Astrocyte (in vitro differentiated cells and primary cell): ENCODE measurements at regions not wholly inside any gene's neighbourhood (a gene's known extent, or its start where the extent isn't known, plus 50 kb on each side); places are given as distances from the start of the nearest gene placed in this dataset.

Experiments
- DNase-seq: peaks from one replicate; pipeline ENCODE4 v3.0.0-alpha.2; 2010; ENCODE audit warnings: low read depth
- FAIRE-seq: peaks from 2 replicates; lab custom pipeline; 2011; peaks lifted over from hg19 to GRCh38; lab: Jason Lieb, UNC
- H2AFZ ChIP-seq: 2 replicates; pipeline ENCODE4 v1.6.0; 2012; ENCODE audit warnings: low read depth, low read length, inconsistent platforms
- H3K27ac ChIP-seq: 2 replicates; pipeline ENCODE4 v1.5.1; 2011; ENCODE audit warnings: low read depth, low read length, inconsistent platforms
- H3K27me3 ChIP-seq: 2 replicates; pipeline ENCODE4 v1.6.0; 2011; ENCODE audit warnings: low read length, inconsistent platforms; ENCODE audit not compliant: insufficient read depth
- H3K36me3 ChIP-seq: 2 replicates; pipeline ENCODE4 v1.5.1; 2011; ENCODE audit warnings: low read length, inconsistent platforms; ENCODE audit not compliant: insufficient read depth
- H3K4me1 ChIP-seq: 2 replicates; pipeline ENCODE4 v1.5.1; 2011; ENCODE audit warnings: low read length, inconsistent platforms; ENCODE audit not compliant: insufficient read depth
- H3K4me2 ChIP-seq: 2 replicates; pipeline ENCODE4 v1.6.0; 2012; ENCODE audit warnings: low read length, inconsistent platforms
- H3K4me3 ChIP-seq: 2 replicates; pipeline ENCODE4 v1.5.1; 2011; ENCODE audit warnings: low read depth, mild to moderate bottlenecking, low read length, inconsistent platforms; ENCODE audit not compliant: insufficient read depth
- H3K79me2 ChIP-seq: 2 replicates; pipeline ENCODE4 v1.6.0; 2012; ENCODE audit warnings: mild to moderate bottlenecking, low read length, inconsistent platforms; ENCODE audit not compliant: insufficient read depth
- H3K9ac ChIP-seq: 2 replicates; pipeline ENCODE4 v1.6.0; 2012; ENCODE audit warnings: mild to moderate bottlenecking, low read length, inconsistent platforms
- H3K9me3 ChIP-seq: 2 replicates; pipeline ENCODE4 v1.5.1; 2012; ENCODE audit warnings: low read depth, mild to moderate bottlenecking, low read length, inconsistent platforms; ENCODE audit not compliant: insufficient read depth
- H4K20me1 ChIP-seq: 2 replicates; pipeline ENCODE4 v1.6.0; 2012; ENCODE audit warnings: low read length, inconsistent platforms; ENCODE audit not compliant: insufficient read depth
- H3K27ac Mint-ChIP-seq: one replicate; pipeline ENCODE4 v1.8.0; 2021; ENCODE audit warnings: mild to moderate bottlenecking, mixed read lengths; ENCODE audit not compliant: unreplicated experiment
- H3K27me3 Mint-ChIP-seq: one replicate; pipeline ENCODE4 v1.8.0; 2021; ENCODE audit warnings: low read depth, mixed read lengths; ENCODE audit not compliant: unreplicated experiment
- H3K36me3 Mint-ChIP-seq: one replicate; pipeline ENCODE4 v1.8.0; 2021; ENCODE audit warnings: low read depth, mixed read lengths; ENCODE audit not compliant: unreplicated experiment
- H3K4me1 Mint-ChIP-seq: one replicate; pipeline ENCODE4 v1.8.0; 2021; ENCODE audit warnings: low read depth, mixed read lengths; ENCODE audit not compliant: unreplicated experiment
- H3K4me3 Mint-ChIP-seq: one replicate; pipeline ENCODE4 v1.8.0; 2021; ENCODE audit warnings: mild to moderate bottlenecking, moderate library complexity, mixed read lengths; ENCODE audit not compliant: unreplicated experiment
- H3K9me3 Mint-ChIP-seq: one replicate; pipeline ENCODE4 v1.8.0; 2021; ENCODE audit warnings: mild to moderate bottlenecking, mixed read lengths; ENCODE audit not compliant: unreplicated experiment
- EZH2 ChIP-seq: IDR thresholded peaks from 2 replicates; pipeline ENCODE4 v1.6.1; 2012; ENCODE audit warnings: mild to moderate bottlenecking, low read length, inconsistent platforms; ENCODE audit not compliant: insufficient read depth
- TF ChIP-seq, protein P1 (sequence below): IDR thresholded peaks from 2 replicates; pipeline ENCODE4 v1.5.1; 2011; ENCODE audit warnings: low read depth, mild to moderate bottlenecking, inconsistent platforms, low read length, moderate library complexity; ENCODE audit not compliant: insufficient read depth

DNA sequence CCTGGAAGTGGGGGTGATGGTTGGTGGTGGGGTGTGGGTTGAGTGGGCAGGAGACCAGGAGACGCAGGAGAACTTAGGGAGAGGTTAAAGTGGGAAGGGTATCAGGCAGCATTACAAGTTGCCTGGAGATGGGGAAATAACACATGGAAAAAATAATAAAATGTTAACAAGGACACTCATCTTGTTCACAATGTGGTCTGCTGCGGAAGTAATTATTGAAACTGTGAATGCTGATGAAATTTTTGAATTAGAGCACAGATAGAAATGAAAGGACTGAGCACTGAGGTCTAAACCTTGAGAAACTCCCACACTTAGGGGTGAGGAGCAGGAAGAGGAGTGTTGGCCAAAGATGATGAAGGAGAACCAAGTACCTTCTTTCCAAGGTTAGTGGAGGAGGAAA lies 346.0 kb upstream of the PLET1 start:
- H3K36me3 Mint-ChIP-seq: no peaks in the 10 kb centered on the region
- H3K9me3 ChIP-seq: no peaks in the 10 kb centered on the region
- H3K27ac Mint-ChIP-seq: no peak overlapping the region
- H3K4me2 ChIP-seq: no peak overlapping the region
- H3K4me3 Mint-ChIP-seq: no peak overlapping the region
- peaks cover 17% of the 10 kb centered on the region for H3K27me3 Mint-ChIP-seq
- DNase-seq: no peak
- peaks cover 20% of the 10 kb centered on the region for H3K4me1 ChIP-seq
- no peak for TF ChIP-seq EZH2
- TF ChIP-seq, protein P1, sequence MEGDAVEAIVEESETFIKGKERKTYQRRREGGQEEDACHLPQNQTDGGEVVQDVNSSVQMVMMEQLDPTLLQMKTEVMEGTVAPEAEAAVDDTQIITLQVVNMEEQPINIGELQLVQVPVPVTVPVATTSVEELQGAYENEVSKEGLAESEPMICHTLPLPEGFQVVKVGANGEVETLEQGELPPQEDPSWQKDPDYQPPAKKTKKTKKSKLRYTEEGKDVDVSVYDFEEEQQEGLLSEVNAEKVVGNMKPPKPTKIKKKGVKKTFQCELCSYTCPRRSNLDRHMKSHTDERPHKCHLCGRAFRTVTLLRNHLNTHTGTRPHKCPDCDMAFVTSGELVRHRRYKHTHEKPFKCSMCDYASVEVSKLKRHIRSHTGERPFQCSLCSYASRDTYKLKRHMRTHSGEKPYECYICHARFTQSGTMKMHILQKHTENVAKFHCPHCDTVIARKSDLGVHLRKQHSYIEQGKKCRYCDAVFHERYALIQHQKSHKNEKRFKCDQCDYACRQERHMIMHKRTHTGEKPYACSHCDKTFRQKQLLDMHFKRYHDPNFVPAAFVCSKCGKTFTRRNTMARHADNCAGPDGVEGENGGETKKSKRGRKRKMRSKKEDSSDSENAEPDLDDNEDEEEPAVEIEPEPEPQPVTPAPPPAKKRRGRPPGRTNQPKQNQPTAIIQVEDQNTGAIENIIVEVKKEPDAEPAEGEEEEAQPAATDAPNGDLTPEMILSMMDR: no peak
- no peaks in the 10 kb centered on the region for H3K27me3 ChIP-seq
- no peak for FAIRE-seq
- H3K9me3 Mint-ChIP-seq: peaks cover 6% of the 10 kb centered on the region
- no peak overlapping the region for H3K27ac ChIP-seq
- no peaks in the 10 kb centered on the region for H4K20me1 ChIP-seq
- no peak overlapping the region for H3K4me3 ChIP-seq
- no peak overlapping the region for H2AFZ ChIP-seq
- no peaks in the 10 kb centered on the region for H3K36me3 ChIP-seq
- H3K9ac ChIP-seq: no peak overlapping the region
- peaks cover 6% of the 10 kb centered on the region for H3K4me1 Mint-ChIP-seq
- no peaks in the 10 kb centered on the region for H3K79me2 ChIP-seq

DNA sequence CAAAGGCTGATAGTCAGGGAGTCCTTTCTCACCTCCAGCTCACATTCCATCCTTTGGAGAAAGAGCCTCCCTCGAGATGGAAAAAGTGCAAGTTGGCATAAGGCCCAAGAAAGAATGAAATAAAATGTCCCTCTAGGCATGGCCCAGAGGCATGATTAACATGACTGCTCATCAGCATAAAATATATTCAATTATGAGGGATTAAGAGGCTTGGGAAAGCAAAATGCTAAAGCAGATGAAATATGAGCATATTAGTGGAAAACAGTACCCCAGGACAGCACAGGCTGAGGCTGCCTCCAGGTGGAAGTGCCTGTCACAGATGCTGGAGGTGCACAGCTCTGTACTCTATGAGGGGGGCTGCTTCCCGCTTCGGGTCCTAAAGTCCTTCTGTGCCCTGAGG lies 347.8 kb upstream of the PLET1 start:
- Histone ChIP-seq H3K79me2 (no peaks in the 10 kb centered on the region), H3K4me2 (no peak overlapping the region), H3K4me3 (no peak overlapping the region), H3K36me3 (no peaks in the 10 kb centered on the region), H4K20me1 (no peaks in the 10 kb centered on the region), H3K27ac (no peak overlapping the region), H3K27me3 (no peaks in the 10 kb centered on the region), H3K9ac (no peak overlapping the region), H3K4me1 (peaks cover 34% of the 10 kb centered on the region), H2AFZ (no peak overlapping the region), H3K9me3 (no peaks in the 10 kb centered on the region)
- Mint-ChIP-seq H3K27ac (no peak overlapping the region), H3K36me3 (no peaks in the 10 kb centered on the region), H3K9me3 (peaks cover 6% of the 10 kb centered on the region), H3K4me1 (peaks cover 19% of the 10 kb centered on the region), H3K4me3 (no peak overlapping the region), H3K27me3 (peaks cover 17% of the 10 kb centered on the region)
- no peak for DNase-seq
- TF ChIP-seq, protein P1: no peak
- no peak for TF ChIP-seq EZH2
- FAIRE-seq: no peak

DNA sequence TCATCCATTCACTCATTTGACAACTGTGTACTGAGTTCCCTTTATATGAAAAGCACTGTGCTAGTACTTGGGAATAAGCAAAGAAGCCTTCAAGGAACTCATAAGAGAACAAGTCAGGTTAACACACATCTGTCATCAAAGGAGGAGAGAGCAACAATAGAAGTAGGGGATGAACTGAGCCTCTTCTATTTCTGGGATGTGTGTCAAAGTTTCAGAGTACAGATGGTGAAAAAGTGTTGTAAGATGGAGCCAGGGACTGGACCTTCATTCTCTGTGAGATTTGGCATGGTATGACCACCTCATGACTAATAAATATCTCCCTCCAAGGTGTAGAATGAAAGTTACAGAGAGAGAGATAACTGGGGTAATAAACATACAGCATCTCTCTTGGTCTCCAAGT lies 349.8 kb upstream of the PLET1 start:
- TF ChIP-seq, protein P1: no peak
- no peak for TF ChIP-seq EZH2
- Mint-ChIP-seq H3K36me3 (no peaks in the 10 kb centered on the region), H3K9me3 (peaks cover 6% of the 10 kb centered on the region), H3K4me1 (peaks cover 25% of the 10 kb centered on the region), H3K4me3 (no peak overlapping the region), H3K27me3 (peaks cover 17% of the 10 kb centered on the region), H3K27ac (no peak overlapping the region)
- FAIRE-seq (no peak), DNase-seq (no peak)
- peak overlapping the region; percentile 66 for H3K4me2 ChIP-seq
- H3K4me3 ChIP-seq: no peak overlapping the region
- H3K9me3 ChIP-seq: no peaks in the 10 kb centered on the region
- H3K27me3 ChIP-seq: no peaks in the 10 kb centered on the region
- no peaks in the 10 kb centered on the region for H3K79me2 ChIP-seq
- H2AFZ ChIP-seq: no peak overlapping the region
- no peaks in the 10 kb centered on the region for H3K36me3 ChIP-seq
- no peak overlapping the region for H3K9ac ChIP-seq
- H3K27ac ChIP-seq: no peak overlapping the region
- H4K20me1 ChIP-seq: no peaks in the 10 kb centered on the region
- H3K4me1 ChIP-seq: peaks cover 32% of the 10 kb centered on the region
